COLO668 (cell line): ENCODE measurements at regions not wholly inside any gene's neighbourhood (a gene's known extent, or its start where the extent isn't known, plus 50 kb on each side); places are given as distances from the start of the nearest gene placed in this dataset.

Experiments
- DNase-seq: peaks from one replicate; lab custom pipeline; 2025; ENCODE audit not compliant: unreplicated experiment; lab: John Stamatoyannopoulos, UW

GRCh38 chr4:185966997-185967775 is 101.8 kb upstream of the TLR3 start:
- no peak for DNase-seq

GRCh38 chr4:185969657-185970056 is 99.3 kb upstream of the TLR3 start:
- DNase-seq: no peak

- DNase-seq: no peak
Observed at GRCh38 chr4:185987961-185988627, 80.9 kb upstream of the TLR3 start.

GRCh38 chr4:185991770-185992169 is 77.2 kb upstream of the TLR3 start:
- DNase-seq: no peak

GRCh38 chr4:185992585-185992984 is 76.4 kb upstream of the TLR3 start:
- DNase-seq: no peak

GRCh38 chr4:185993328-185993973 is 75.5 kb upstream of the TLR3 start:
- no peak for DNase-seq

- DNase-seq: no peak
Observed at GRCh38 chr4:185994750-185995149, 74.2 kb upstream of the TLR3 start.

- DNase-seq: no peak
Observed at GRCh38 chr4:185995665-185996064, 73.3 kb upstream of the TLR3 start.

- DNase-seq: no peak
Observed at GRCh38 chr4:185997296-185997695, 71.7 kb upstream of the TLR3 start.

GRCh38 chr4:185998791-185999190 is 70.2 kb upstream of the TLR3 start:
- no peak for DNase-seq

GRCh38 chr4:185999207-185999606 is 69.7 kb upstream of the TLR3 start:
- DNase-seq: no peak

- no peak for DNase-seq
Observed at GRCh38 chr4:186002853-186003252, 66.1 kb upstream of the TLR3 start.

GRCh38 chr4:186003746-186004145 is 65.2 kb upstream of the TLR3 start:
- DNase-seq: no peak

- DNase-seq: no peak
Observed at GRCh38 chr4:186008057-186008456, 60.9 kb upstream of the TLR3 start.

GRCh38 chr4:186009976-186010375 is 59.0 kb upstream of the TLR3 start:
- no peak for DNase-seq

- no peak for DNase-seq
Observed at GRCh38 chr4:186010821-186011220, 58.1 kb upstream of the TLR3 start.

- no peak for DNase-seq
Observed at GRCh38 chr4:186012071-186012470, 56.9 kb upstream of the TLR3 start.

GRCh38 chr4:186013419-186014186 is 55.4 kb upstream of the TLR3 start:
- no peak for DNase-seq

GRCh38 chr4:186015212-186015817 is 53.6 kb upstream of the TLR3 start:
- DNase-seq: no peak

GRCh38 chr4:186016796-186017195 is 52.2 kb upstream of the TLR3 start:
- no peak for DNase-seq

- no peak for DNase-seq
Observed at GRCh38 chr4:186017801-186018200, 51.2 kb upstream of the TLR3 start.
